Astrocyte (in vitro differentiated cells and primary cell): ENCODE measurements at regions not wholly inside any gene's neighbourhood (a gene's known extent, or its start where the extent isn't known, plus 50 kb on each side); places are given as distances from the start of the nearest gene placed in this dataset.

ENCODE experiments used
- DNase-seq: peaks from one replicate; pipeline ENCODE4 v3.0.0-alpha.2; 2010; ENCODE audit warnings: low read depth
- FAIRE-seq: peaks from 2 replicates; lab custom pipeline; 2011; peaks lifted over from hg19 to GRCh38; lab: Jason Lieb, UNC
- H2AFZ ChIP-seq: 2 replicates; pipeline ENCODE4 v1.6.0; 2012; ENCODE audit warnings: low read depth, low read length, inconsistent platforms
- H3K27ac ChIP-seq: 2 replicates; pipeline ENCODE4 v1.5.1; 2011; ENCODE audit warnings: low read depth, low read length, inconsistent platforms
- H3K27me3 ChIP-seq: 2 replicates; pipeline ENCODE4 v1.6.0; 2011; ENCODE audit warnings: low read length, inconsistent platforms; ENCODE audit not compliant: insufficient read depth
- H3K36me3 ChIP-seq: 2 replicates; pipeline ENCODE4 v1.5.1; 2011; ENCODE audit warnings: low read length, inconsistent platforms; ENCODE audit not compliant: insufficient read depth
- H3K4me1 ChIP-seq: 2 replicates; pipeline ENCODE4 v1.5.1; 2011; ENCODE audit warnings: low read length, inconsistent platforms; ENCODE audit not compliant: insufficient read depth
- H3K4me2 ChIP-seq: 2 replicates; pipeline ENCODE4 v1.6.0; 2012; ENCODE audit warnings: low read length, inconsistent platforms
- H3K4me3 ChIP-seq: 2 replicates; pipeline ENCODE4 v1.5.1; 2011; ENCODE audit warnings: low read depth, mild to moderate bottlenecking, low read length, inconsistent platforms; ENCODE audit not compliant: insufficient read depth
- H3K79me2 ChIP-seq: 2 replicates; pipeline ENCODE4 v1.6.0; 2012; ENCODE audit warnings: mild to moderate bottlenecking, low read length, inconsistent platforms; ENCODE audit not compliant: insufficient read depth
- H3K9ac ChIP-seq: 2 replicates; pipeline ENCODE4 v1.6.0; 2012; ENCODE audit warnings: mild to moderate bottlenecking, low read length, inconsistent platforms
- H3K9me3 ChIP-seq: 2 replicates; pipeline ENCODE4 v1.5.1; 2012; ENCODE audit warnings: low read depth, mild to moderate bottlenecking, low read length, inconsistent platforms; ENCODE audit not compliant: insufficient read depth
- H4K20me1 ChIP-seq: 2 replicates; pipeline ENCODE4 v1.6.0; 2012; ENCODE audit warnings: low read length, inconsistent platforms; ENCODE audit not compliant: insufficient read depth
- H3K27ac Mint-ChIP-seq: one replicate; pipeline ENCODE4 v1.8.0; 2021; ENCODE audit warnings: mild to moderate bottlenecking, mixed read lengths; ENCODE audit not compliant: unreplicated experiment
- H3K27me3 Mint-ChIP-seq: one replicate; pipeline ENCODE4 v1.8.0; 2021; ENCODE audit warnings: low read depth, mixed read lengths; ENCODE audit not compliant: unreplicated experiment
- H3K36me3 Mint-ChIP-seq: one replicate; pipeline ENCODE4 v1.8.0; 2021; ENCODE audit warnings: low read depth, mixed read lengths; ENCODE audit not compliant: unreplicated experiment
- H3K4me1 Mint-ChIP-seq: one replicate; pipeline ENCODE4 v1.8.0; 2021; ENCODE audit warnings: low read depth, mixed read lengths; ENCODE audit not compliant: unreplicated experiment
- H3K4me3 Mint-ChIP-seq: one replicate; pipeline ENCODE4 v1.8.0; 2021; ENCODE audit warnings: mild to moderate bottlenecking, moderate library complexity, mixed read lengths; ENCODE audit not compliant: unreplicated experiment
- H3K9me3 Mint-ChIP-seq: one replicate; pipeline ENCODE4 v1.8.0; 2021; ENCODE audit warnings: mild to moderate bottlenecking, mixed read lengths; ENCODE audit not compliant: unreplicated experiment
- EZH2 ChIP-seq: IDR thresholded peaks from 2 replicates; pipeline ENCODE4 v1.6.1; 2012; ENCODE audit warnings: mild to moderate bottlenecking, low read length, inconsistent platforms; ENCODE audit not compliant: insufficient read depth
- TF ChIP-seq, protein P1 (sequence below): IDR thresholded peaks from 2 replicates; pipeline ENCODE4 v1.5.1; 2011; ENCODE audit warnings: low read depth, mild to moderate bottlenecking, inconsistent platforms, low read length, moderate library complexity; ENCODE audit not compliant: insufficient read depth

DNA sequence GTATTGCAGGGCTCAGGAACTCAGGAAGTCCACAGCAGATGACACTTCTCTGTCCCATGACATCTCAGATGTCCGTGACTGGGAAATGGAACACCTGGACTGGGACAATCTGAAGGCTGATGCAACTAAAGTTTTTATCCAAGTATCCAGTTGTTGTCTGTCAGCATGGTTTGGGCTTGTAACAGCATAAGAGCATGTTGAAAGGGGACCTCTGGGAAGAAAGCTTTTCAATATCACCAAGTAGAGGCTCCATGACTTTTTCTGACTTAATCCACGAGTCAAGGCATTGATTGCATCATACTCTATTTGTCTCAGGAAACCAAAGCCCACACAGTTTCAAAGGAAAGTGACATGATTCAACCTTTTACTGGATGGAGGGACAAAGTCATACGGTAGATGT, 807.7 kb downstream of the MTRR start:
- Histone ChIP-seq H3K4me2 (no peak overlapping the region), H4K20me1 (no peaks in the 10 kb centered on the region), H3K4me1 (no peaks in the 10 kb centered on the region), H2AFZ (no peak overlapping the region), H3K4me3 (no peak overlapping the region), H3K27ac (no peak overlapping the region), H3K27me3 (no peaks in the 10 kb centered on the region), H3K9me3 (no peaks in the 10 kb centered on the region), H3K79me2 (no peaks in the 10 kb centered on the region), H3K9ac (no peak overlapping the region), H3K36me3 (no peaks in the 10 kb centered on the region)
- Mint-ChIP-seq H3K36me3 (no peaks in the 10 kb centered on the region), H3K27me3 (no peaks in the 10 kb centered on the region), H3K9me3 (no peaks in the 10 kb centered on the region), H3K27ac (peak overlapping the region; percentile 58), H3K4me3 (no peak overlapping the region), H3K4me1 (peaks cover 6% of the 10 kb centered on the region)
- TF ChIP-seq, protein P1, sequence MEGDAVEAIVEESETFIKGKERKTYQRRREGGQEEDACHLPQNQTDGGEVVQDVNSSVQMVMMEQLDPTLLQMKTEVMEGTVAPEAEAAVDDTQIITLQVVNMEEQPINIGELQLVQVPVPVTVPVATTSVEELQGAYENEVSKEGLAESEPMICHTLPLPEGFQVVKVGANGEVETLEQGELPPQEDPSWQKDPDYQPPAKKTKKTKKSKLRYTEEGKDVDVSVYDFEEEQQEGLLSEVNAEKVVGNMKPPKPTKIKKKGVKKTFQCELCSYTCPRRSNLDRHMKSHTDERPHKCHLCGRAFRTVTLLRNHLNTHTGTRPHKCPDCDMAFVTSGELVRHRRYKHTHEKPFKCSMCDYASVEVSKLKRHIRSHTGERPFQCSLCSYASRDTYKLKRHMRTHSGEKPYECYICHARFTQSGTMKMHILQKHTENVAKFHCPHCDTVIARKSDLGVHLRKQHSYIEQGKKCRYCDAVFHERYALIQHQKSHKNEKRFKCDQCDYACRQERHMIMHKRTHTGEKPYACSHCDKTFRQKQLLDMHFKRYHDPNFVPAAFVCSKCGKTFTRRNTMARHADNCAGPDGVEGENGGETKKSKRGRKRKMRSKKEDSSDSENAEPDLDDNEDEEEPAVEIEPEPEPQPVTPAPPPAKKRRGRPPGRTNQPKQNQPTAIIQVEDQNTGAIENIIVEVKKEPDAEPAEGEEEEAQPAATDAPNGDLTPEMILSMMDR: no peak
- no peak for TF ChIP-seq EZH2
- FAIRE-seq (no peak), DNase-seq (no peak)

DNA sequence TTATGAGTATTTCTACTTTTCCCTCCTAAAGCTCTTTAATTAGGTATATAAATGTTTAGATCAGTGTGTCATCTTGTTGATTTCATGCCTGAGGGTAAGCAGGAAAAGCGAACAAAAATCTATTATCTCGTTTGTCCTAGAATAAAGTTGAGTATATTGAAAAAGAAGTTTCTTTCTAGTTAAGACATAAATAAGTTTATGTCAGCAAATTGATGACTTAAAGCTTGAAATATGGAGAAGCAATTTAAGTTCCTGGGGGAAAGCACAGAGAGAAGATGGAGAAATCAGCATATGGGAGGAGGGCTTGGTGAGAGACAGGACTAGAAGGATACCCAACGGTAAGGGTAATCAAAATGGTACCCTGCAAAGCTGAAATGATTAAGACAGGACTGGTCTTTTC, 813.4 kb downstream of the MTRR start:
- H3K27ac Mint-ChIP-seq: no peak overlapping the region
- no peak overlapping the region for H3K27ac ChIP-seq
- H3K4me2 ChIP-seq: no peak overlapping the region
- H3K79me2 ChIP-seq: no peaks in the 10 kb centered on the region
- TF ChIP-seq EZH2: no peak
- TF ChIP-seq, protein P1: no peak
- H3K9me3 ChIP-seq: no peaks in the 10 kb centered on the region
- no peaks in the 10 kb centered on the region for H3K27me3 Mint-ChIP-seq
- no peaks in the 10 kb centered on the region for H3K36me3 Mint-ChIP-seq
- DNase-seq (no peak), FAIRE-seq (no peak)
- no peak overlapping the region for H3K9ac ChIP-seq
- no peaks in the 10 kb centered on the region for H3K4me1 ChIP-seq
- H2AFZ ChIP-seq: no peak overlapping the region
- H3K4me3 Mint-ChIP-seq: no peak overlapping the region
- H3K27me3 ChIP-seq: no peaks in the 10 kb centered on the region
- H3K9me3 Mint-ChIP-seq: no peaks in the 10 kb centered on the region
- no peaks in the 10 kb centered on the region for H3K36me3 ChIP-seq
- no peak overlapping the region for H3K4me3 ChIP-seq
- H4K20me1 ChIP-seq: no peaks in the 10 kb centered on the region
- peaks cover 7% of the 10 kb centered on the region for H3K4me1 Mint-ChIP-seq

DNA sequence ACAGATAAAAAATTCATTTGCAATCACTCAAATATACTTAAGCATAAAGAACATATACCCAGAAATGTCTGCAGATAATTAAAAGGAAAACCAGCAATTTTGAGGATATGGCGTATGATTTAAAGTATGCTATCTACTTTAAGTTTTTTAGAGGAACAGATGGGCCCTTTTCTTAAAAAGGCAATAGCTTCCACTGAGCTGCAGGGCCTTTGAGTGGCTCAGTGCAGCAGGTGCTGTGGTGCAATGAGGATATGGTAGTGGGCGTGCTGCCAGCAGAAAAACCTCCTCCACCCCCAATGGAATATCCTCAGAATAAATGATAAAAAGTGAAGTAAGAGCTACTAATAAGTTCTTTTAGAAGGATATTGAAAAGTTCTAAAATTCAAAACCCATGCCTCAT, 814.5 kb downstream of the MTRR start:
- no peak overlapping the region for H3K4me3 ChIP-seq
- H3K9ac ChIP-seq: no peak overlapping the region
- TF ChIP-seq, protein P1: no peak
- no peak for TF ChIP-seq EZH2
- no peaks in the 10 kb centered on the region for H3K79me2 ChIP-seq
- H2AFZ ChIP-seq: no peak overlapping the region
- no peaks in the 10 kb centered on the region for H4K20me1 ChIP-seq
- H3K27me3 ChIP-seq: no peaks in the 10 kb centered on the region
- H3K9me3 ChIP-seq: no peaks in the 10 kb centered on the region
- Mint-ChIP-seq H3K27me3 (no peaks in the 10 kb centered on the region), H3K36me3 (no peaks in the 10 kb centered on the region), H3K27ac (no peak overlapping the region), H3K4me3 (no peak overlapping the region), H3K4me1 (peaks cover 7% of the 10 kb centered on the region), H3K9me3 (no peaks in the 10 kb centered on the region)
- no peaks in the 10 kb centered on the region for H3K4me1 ChIP-seq
- FAIRE-seq (no peak), DNase-seq (no peak)
- no peaks in the 10 kb centered on the region for H3K36me3 ChIP-seq
- H3K27ac ChIP-seq: no peak overlapping the region
- H3K4me2 ChIP-seq: no peak overlapping the region
